Iris pigment epithelial cell (primary cell): ENCODE measurements at regions not wholly inside any gene's neighbourhood (a gene's known extent, or its start where the extent isn't known, plus 50 kb on each side); places are given as distances from the start of the nearest gene placed in this dataset.

Experiments
- DNase-seq: peaks from one replicate; pipeline ENCODE4 v3.0.0-alpha.2; 2011; ENCODE audit warnings: low read depth

DNA sequence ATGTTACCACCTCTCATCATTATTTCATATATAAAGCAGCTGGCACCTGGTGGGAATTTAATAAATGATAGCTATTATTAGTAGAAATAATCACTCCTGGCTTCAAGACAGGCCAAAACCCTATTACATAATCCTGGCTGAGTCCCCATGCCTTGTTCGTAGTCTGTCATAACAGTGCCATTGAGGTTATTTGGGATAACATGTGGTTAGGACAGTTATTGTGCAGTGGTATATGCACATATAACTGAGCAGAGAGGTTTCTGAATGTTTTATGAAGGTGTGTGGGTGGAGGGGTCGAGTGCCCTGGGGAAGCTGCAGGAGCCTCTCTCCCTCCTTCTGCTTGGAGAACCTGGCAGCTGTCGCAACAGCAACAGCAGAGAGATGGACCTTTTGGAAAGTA, 162.4 kb upstream of the NABP1 start:
- DNase-seq = no peak

DNA sequence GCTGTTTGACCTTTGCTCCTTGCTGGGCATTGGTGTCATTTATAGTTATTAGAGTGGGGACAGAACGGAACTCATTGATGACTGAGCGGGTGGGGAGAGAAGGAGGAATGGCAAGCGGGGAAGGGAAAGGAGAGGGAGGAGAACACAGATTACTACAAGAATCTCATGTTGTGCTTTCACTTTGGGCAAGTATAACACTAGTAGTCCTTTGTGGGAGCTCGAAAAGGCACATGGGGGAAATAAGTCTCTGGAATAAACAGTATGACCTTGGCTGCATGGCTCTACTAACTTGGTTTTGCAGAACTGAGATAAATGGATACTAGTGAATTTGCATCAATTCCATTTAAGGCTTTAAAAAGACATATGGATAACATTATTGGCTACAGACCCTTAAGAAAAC, 161.7 kb upstream of the NABP1 start:
- DNase-seq = no peak

DNA sequence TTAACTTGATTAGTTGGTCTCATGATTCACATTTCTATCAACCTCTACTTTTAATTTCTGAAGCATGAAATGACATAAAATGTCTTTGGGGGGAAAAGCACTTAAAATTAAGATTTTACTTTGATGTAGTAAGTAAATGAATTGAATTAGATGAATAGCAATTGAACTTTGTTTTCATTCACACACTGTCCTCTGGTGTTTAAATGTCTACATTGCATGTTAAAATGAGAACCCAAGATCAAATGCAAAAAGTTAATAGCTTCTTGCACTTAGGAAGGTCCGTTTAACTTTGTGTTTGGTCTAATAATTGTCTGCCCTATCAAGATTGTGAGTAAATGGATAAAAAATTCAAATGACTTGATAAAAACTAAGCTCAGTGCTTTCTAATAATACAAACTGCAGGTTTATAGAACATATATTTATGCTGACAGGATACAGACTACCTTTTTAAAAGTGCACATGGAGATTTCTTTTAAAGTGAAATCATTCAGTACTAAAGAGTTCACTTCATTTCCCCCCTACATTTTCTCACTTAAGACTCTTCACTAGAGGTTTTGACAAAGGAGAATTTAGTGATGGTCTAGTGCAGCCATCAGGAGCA, 156.2 kb upstream of the NABP1 start:
- DNase-seq = peak; percentile 41

DNA sequence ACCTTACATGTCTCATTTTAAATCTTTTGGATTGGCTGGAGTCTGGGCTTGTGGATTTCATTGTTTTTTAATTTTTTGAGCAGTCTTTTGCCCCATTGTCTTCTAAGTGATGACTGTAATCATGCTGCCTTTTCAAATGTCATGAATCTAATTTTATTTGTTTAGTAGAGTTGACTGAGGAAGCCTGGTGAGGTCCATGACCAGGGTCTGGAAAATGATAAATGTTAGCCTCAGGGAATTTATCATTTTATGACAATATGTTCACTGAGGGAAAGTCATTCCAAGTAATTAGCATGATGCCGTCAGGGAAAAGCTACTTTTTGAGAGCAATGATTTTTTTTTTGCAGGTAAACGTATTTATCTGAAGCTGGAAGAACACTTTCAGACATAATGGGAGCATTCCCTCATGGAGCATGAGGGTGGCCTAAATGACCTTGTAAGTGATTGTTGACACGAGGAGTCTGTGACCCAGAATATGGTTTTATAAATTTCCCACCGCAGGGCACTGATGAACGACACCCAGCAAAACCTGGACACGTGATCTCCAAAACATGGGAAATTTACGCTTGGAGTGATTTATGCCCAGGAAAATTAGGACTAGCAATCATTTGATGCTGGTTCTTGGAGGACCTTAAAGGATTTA, 155.3 kb upstream of the NABP1 start:
- no peak for DNase-seq

DNA sequence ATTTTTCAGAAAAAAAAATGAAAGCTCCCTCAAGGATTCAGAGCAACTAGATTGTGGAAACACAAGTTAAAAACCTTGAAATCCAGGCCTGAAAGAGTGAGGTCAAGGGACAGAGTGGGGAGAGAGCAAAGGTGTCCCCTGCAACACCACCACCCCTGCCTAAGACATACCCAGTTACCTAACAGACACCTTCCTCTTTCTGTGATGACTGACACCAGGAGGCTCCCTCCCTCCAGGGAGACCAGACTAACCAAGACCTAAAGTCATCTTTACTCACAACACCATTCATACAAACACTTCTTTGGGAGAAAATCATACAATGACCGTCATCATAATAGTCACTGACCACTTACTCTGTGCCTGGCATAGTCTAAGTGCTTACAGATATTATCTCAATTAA, 151.8 kb upstream of the NABP1 start:
- no peak for DNase-seq

DNA sequence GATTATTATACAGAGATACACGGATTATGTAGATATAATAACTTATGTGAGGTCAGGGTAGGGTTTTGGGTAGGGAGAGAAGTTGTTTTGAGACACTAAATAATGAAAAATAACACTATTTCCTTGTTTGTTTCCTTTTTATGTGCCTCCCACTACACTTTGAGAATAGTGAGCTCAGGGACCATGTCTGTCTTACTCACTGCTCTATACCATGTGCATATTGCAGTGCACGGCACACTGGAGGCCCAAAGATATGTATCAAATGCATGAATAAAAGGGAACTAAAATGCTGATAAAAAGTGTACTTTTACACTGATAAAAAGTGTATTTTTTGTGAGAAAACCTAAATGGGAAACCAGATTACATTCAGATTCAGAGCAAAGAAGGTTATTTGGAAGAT, 151.4 kb upstream of the NABP1 start:
- no peak for DNase-seq

DNA sequence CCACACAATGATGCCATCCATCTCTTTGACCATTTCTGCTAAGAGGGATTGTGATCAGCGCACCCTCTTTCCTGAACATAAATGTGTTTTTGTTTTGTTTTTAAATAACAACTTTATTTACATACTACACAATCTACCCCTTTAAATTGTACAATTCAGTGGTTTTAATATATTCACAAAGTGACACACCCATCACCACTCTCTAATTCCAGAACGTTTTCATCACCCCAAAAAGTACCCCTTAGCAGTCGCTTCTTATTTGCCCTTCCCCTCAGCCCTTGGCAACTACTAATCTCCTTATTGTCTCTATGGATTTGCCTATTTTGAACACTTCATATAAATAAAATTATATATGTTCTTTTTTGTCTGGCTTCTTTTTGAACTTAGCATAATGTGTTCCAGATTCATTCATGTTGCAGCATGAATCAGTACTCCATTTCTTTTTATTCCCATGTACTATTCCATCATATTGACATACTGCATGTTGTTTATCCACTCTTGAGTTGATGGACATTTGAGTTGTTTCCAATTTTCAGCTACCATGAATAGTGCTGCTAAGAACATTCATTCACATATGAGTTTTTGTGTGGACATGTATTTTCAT, 150.9 kb upstream of the NABP1 start:
- DNase-seq = no peak

DNA sequence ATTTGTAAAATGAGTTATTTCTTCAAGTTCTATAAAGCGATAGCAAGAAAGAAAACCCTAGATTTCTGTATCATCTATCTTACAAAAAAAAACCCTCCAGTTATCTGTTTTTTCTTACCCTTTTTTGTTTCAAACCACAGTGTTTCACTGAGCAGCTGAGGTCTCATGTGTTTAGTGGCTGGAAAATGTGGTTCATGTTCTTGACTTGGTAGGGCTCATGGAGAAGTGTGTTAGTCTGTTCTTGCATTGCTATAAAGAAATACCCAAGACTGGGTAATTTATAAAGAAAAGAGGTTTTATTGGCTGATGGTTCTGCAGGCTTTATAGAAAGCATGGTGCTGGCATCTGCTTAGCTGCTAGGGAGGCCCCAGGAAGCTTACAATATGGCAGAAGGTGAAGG, 147.3 kb upstream of the NABP1 start:
- DNase-seq = no peak

DNA sequence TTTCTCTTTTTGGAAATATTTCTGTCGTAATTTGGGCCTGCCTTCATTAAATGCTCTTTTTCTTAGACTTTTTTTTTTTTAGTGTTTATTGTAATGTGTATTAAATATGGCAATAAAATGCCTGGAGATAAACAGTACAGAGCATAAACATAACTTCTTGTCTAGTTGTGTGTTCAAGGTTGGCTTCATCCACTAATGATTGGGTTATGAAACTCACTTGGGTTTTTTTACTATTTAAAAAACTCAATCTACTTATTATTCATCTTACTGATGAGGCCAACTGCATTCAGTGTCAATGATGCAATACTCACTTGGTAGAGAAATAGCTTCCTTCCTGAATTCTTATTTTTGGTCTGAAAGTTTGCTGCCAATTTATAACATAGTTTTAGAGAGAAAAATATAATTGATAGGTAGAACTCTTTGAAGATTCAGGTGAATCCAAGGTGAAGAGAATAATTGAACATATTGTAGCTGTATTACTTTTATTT, 144.2 kb upstream of the NABP1 start:
- DNase-seq = peak; percentile 34

DNA sequence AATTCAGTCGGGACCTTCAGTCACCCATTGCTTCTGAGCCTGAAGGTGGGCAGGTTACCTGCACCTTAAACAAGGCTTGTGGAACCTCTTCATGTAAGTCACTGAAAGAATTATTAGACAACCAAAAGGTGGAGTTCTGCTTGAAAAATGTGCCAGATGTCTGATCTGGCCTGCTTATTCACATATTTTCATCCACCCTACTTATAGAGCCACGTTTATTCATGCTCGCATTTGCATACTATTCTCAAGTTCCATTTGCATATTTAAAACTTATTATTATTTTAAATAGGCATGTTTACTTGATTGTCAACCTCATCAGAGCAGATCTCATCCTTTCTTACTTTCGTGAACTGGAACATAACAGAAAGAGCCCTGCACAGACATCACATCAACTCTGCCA, 140.0 kb upstream of the NABP1 start:
- no peak for DNase-seq

DNA sequence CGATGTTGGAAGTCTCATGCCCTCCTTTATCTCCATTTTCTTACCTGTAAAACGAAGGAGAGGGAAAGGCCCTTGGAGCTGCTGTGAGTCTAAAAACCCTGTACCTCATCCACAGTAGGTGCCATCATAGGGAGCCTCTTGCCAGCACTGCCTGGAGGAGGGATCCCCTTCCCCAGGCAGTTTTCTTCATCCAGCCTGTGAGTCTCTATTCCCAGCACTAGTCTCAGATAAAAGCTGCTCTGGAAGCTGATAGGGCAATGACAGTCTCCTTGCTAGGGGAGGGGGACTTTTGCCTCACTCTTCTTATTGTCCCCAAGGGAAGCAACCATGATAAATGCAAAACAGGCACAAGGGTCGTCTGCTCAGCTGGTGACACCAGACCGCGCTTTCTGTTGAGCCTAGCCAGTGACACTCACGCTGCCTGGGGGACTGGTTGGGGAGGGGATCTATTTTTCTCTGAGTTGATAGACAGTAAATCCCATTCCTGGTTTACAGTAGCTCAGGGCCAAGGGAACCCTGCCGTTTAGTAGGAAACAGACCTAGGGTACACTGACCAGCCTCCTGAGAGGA, 139.5 kb upstream of the NABP1 start:
- DNase-seq = no peak

DNA sequence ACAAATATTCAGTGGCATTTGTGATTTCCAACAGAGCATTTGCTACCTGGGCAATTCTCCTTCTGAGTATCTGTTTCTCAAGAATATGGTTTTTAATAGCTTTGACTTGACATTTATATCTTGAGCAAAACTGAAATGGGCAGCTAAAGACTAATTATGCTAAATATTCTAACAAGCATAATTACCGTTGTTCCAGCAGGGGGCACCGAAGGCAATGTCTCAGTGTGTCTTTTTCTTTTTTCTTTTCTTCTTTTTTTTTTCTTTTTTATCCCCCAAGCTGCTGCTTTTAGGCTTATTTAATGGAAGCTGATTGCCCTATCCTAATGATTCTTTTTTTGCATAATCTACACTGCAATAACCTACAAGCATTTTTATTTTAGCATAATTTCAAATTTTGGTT, 138.9 kb upstream of the NABP1 start:
- DNase-seq = peak; percentile 31

DNA sequence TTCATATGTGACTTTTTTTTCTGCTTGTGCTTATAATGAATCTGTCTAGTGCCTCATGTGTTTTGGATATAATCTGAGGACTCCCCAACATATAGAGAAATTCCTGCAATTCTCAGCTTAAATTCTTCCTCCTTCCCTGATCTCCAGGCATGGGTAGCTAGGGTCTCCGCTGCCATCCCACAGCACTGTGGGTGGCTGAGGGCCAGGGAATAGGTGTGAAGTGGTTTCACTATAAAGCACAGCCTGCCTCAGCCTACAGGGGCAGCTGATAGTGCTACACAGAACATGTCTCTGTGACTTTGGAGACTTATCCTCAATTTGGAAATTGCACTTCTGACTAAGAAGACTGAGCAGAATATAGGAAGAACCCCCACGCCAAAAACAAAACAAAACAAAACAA, 137.3 kb upstream of the NABP1 start:
- DNase-seq = no peak

DNA sequence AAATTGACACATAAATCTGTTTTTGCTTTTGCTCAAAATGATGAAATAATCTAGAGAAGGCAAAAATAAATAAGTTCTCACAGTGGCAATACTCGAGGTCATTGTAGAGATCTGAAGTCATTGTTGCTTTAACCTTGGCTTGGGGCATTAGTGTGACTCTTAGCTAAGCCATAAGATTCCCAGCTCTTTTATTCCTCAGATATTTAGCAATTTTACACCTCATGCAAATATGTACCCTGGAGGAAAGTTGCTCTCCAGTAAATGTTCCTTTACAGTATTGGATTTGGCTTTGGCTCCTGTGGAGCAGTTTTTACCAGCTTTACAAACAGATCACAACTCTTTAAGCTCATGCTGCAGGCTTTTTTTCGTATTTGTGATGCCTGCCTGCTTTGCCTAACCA, 134.2 kb upstream of the NABP1 start:
- no peak for DNase-seq

DNA sequence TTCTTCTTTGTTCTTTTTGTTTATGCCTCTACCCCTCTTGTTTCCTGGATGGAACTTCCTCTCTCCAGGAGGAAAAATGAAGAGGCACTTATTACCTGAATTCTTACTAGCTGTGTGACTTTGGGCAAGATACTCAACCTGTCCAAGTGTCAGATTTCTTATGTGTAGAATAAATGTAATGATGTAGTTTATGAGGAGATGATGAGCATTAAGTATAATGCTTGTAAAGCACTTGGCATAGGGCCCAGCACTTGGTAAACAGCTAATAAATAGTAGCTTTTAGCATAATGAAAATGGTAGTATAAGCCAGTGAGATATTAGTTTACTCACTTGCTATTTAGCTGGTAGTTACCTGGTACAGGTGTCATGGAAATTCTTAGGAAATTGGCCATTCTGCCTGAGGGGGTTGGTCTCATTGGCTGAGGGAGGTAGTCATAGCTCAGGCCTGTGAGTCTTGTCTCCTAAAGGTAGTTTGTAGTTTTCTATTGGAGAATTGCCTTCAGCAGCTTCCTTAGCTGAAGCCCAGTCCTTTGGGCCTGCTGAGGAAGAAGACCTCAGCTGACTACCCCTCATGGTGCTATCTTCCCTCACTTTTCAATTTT, 133.4 kb upstream of the NABP1 start:
- DNase-seq = no peak

DNA sequence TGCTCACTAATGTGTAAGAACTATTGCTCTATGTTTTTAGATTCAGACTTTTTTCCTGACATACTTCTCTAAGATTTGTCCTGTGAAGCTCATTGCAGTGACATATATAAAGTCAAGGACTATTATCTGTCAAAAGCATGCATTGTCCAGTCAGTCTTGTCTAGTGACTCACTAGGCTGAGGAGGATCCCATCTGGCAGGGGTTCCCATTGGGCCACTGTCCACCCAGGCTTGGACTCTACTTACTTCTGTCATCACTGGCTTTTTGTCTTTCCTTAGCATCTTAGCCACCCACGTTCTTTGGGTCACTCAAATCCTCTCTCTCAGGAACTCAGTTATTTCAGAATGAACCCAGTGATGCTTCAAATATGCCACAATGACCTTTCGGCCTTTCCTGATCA, 132.6 kb upstream of the NABP1 start:
- no peak for DNase-seq

DNA sequence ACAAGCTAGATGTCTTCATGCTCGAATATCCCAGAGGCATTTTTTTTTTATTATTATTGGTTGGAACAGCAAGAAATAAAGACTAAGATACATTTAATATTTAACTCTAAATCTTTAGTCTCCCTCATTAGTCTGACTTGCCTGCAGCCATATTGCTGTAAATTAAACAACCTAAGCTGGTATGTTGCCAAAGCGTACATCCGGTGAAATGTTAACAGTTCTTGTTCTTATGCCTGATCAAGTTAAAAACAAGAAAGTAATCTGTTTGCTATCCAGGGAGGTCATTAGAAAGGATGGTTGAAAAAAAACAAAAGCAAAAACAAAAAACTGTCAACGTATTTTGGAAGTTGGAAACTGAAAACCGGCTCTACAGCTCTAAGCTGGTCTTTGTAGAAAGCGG, 125.9 kb upstream of the NABP1 start:
- DNase-seq = peak; percentile 15

DNA sequence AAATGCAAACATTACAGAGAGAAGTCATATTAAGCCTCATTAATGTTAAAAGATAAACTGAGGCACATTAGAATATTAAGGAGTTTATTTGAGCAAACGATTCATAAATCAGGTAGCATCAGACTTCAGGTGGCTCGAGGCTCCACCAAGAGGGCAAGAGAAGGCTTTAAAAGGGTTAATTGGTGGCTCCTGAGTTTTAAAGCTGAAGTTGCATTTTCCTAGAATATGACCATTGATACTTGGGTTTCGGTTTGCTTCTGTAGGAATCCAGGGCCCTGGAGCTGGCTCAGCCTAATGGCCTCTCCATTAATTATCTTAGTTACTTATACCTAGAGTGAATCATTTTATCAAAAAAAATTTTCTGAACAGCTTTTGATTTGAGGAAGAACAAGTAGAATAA, 123.7 kb upstream of the NABP1 start:
- no peak for DNase-seq

DNA sequence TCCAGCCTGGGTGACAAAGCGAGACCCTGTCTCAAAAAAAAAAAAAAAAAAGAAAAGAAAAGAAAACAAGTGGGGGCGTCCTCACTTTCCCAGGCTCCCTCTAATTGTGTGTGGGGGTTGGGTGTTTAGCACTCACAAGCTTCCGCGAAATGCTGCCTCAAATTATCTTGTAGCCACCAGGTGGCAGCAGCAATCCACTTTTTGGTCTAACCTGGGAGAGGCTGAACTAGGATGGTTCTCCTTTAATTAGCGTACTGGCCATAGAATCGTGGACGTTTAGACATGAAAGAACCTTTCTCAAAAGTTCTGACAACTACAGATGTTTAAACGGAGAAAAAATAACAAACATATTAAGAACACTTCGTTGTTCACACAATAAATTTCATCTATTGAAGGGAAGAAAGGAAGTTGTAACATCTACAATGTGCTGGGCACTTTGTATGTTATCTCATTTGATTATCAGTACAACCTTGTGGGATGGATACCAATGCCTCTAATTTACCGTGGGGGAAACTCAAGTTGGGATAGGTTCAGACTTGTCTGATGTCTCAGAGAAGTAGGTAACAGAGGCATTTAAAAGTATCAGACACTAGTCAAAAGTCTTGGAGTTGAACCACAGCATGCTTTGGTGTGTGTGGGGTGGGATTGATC, 122.7 kb upstream of the NABP1 start:
- DNase-seq = peak; percentile 74

DNA sequence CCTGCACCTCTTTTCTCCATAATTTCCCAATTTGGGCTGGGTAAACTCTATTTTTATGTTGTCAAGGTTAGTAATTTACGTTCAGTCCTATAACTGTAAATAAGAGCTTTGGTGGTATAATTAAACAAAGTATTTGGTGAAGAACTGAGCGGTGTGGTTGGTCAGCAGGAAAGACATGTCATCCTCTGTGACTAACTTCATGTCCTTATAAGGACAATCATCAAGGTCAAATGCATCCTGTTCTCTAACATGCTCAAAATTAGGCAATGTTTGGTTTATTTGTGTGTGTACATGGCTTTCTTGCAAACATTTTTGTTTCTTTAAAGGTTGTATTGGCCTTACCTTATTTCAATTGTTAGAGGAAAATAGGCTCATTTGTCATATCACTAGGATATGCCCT, 121.5 kb upstream of the NABP1 start:
- DNase-seq = peak; percentile 26

DNA sequence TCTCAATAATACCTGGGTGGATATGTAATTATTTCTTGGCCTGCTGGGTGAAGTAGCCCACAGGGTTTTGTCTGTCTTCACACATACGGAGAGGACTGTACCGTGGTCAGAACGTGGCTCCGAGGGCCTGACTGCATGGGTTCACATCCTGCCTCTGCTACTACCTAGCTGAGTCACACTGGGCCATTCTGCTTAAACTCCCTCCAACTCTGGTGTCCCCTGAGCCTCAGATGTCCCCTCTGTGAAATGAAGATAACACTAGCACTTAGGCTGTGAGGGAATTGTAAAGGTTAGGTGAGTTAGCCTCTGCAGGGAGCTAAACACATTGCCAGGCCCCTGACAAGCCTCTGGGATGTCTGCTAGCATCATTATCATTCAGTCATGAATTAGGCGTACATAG, 120.1 kb upstream of the NABP1 start:
- DNase-seq = no peak

DNA sequence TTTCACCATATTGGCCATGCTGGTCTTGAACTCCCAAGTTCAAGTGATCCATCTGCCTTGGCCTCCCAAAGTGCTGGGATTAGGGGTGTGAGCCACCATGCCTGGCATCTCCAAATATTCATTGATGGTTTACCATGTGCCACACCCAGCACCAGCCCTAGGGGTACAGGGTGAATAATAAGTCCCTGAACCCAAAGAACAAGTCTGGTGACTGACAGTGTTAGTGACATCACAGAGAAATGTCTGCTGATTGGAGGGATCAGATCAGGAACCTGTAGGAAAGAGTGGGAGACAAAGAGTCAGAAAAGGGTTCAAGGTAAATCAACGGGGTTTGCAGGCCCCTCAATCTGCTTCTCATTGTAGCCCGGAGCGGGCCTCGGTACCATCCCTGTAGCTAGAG, 118.4 kb upstream of the NABP1 start:
- no peak for DNase-seq
